HCT116 (cell line): ENCODE measurements at regions not wholly inside any gene's neighbourhood (a gene's known extent, or its start where the extent isn't known, plus 50 kb on each side); places are given as distances from the start of the nearest gene placed in this dataset.

Experiments used
- ATAC-seq: fragments of 200-7000 bp; cut with Tn5 transposase; 2 replicates; pipeline ENCODE4 v1.9.1; 2020; ENCODE audit warnings: mild to moderate bottlenecking, moderate library complexity
- BruUV-seq: library from RNA; stranded (reverse); fragments of 400-500 nt; replicated peaks from 2 replicates; lab custom pipeline; 2021; lab: Mats Ljungman, UMichigan
- CTCF ChIA-PET: fragments of 300-600 bp; sonication (Branson Sonifier 250); formaldehyde crosslinking; loops from one replicate; lab custom pipeline; 2021; ENCODE audit warnings: antibody characterized with exemption; lab: Charles Lee
- POLR2A ChIA-PET: fragments of 300-600, 350-600 bp; sonication (Branson Sonifier 250); formaldehyde crosslinking; loops from one replicate; lab custom pipeline; 2021; ENCODE audit warnings: antibody characterized with exemption; lab: Charles Lee
- RAD21 ChIA-PET, 2 experiments: fragments of 300-600 bp; sonication (Branson Sonifier 250); formaldehyde crosslinking; loops; one replicate each; lab custom pipeline; 2023; ENCODE audit warnings: low total read pairs in 2 of 2; ENCODE audit not compliant: uncharacterized antibody in 2 of 2, unreplicated experiment in 2 of 2, low non-redundant PET in 1 of 2; lab: Charles Lee
- DNase-seq: peaks from one replicate; pipeline ENCODE4 v3.0.0-alpha.2; 2010; ENCODE audit warnings: low read depth, low spot score
- H2AFZ ChIP-seq: fragments of 200-600 bp; shearing (Covaris generic), sonication (generic); 2 replicates; pipeline ENCODE4 v1.6.1; 2017; ENCODE audit warnings: low read depth, mixed run types, mixed read lengths, antibody characterized with exemption, low read length; ENCODE audit not compliant: poor library complexity, severe bottlenecking
- H3K27ac ChIP-seq: 2 replicates; pipeline ENCODE4 v1.5.1; 2012; ENCODE audit warnings: low read depth, low read length
- H3K27me3 ChIP-seq: fragments of 200-600 bp; sonication (generic); 2 replicates; pipeline ENCODE4 v1.6.1; 2016; ENCODE audit warnings: mixed run types, low read length, mixed read lengths; ENCODE audit not compliant: insufficient read depth
- H3K36me3 ChIP-seq, 2 experiments: fragments of 200-500 bp in 1 of 2; fragments of 200-600 bp in 1 of 2; sonication (Bioruptor generic) in 1 of 2; sonication (generic) in 1 of 2; 2 replicates each; pipeline versions ENCODE4 v1.5.1 to v1.6.1; 2014 to 2016; ENCODE audit warnings: low read length in 2 of 2, inconsistent platforms in 1 of 2, mixed read lengths in 1 of 2, mixed run types in 1 of 2; ENCODE audit not compliant: insufficient read depth in 2 of 2, control insufficient read depth in 1 of 2
- H3K4me1 ChIP-seq, 2 experiments: fragments of 200-600 bp in 1 of 2; sonication (generic) in 1 of 2; 2 replicates each; pipeline versions ENCODE4 v1.5.1 to v1.6.1; 2012 to 2017; ENCODE audit warnings: low read length in 2 of 2, inconsistent platforms in 1 of 2, mild to moderate bottlenecking in 1 of 2, mixed read lengths in 1 of 2, mixed run types in 1 of 2, moderate library complexity in 1 of 2; ENCODE audit not compliant: insufficient read depth in 2 of 2, control insufficient read depth in 1 of 2
- H3K4me2 ChIP-seq: fragments of 200-600 bp; sonication (generic); 2 replicates; pipeline ENCODE4 v1.6.1; 2017; ENCODE audit warnings: mixed run types, low read length, mixed read lengths
- H3K4me3 ChIP-seq, 2 experiments: fragments of 200-600 bp in 1 of 2; sonication (generic) in 1 of 2; replicated peaks in 1 of 2; 2 replicates each; pipeline ENCODE4 v1.5.1; 2011 to 2016; ENCODE audit warnings: low read length in 2 of 2, control low read depth in 1 of 2, low read depth in 1 of 2, mild to moderate bottlenecking in 1 of 2, mixed read lengths in 1 of 2, mixed run types in 1 of 2
- H3K79me2 ChIP-seq: fragments of 200-600 bp; sonication (generic); 2 replicates; pipeline ENCODE4 v1.6.1; 2017; ENCODE audit warnings: mild to moderate bottlenecking, mixed run types, low read length, moderate library complexity, mixed read lengths; ENCODE audit not compliant: insufficient read depth
- H3K9ac ChIP-seq: fragments of 200-600 bp; sonication (generic); 2 replicates; pipeline ENCODE4 v1.6.1; 2016; ENCODE audit warnings: low read length, mixed read lengths
- H3K9me2 ChIP-seq: fragments of 200-600 bp; sonication (generic), shearing (Covaris generic); 2 replicates; pipeline ENCODE4 v1.6.1; 2017; ENCODE audit warnings: mixed run types, mild to moderate bottlenecking, moderate library complexity; ENCODE audit not compliant: insufficient read depth
- H3K9me3 ChIP-seq, 2 experiments: fragments of 200-500 bp in 1 of 2; fragments of 200-600 bp in 1 of 2; sonication (Bioruptor generic) in 1 of 2; sonication (generic) in 1 of 2; 2 replicates each; pipeline ENCODE4 v1.6.1; 2014 to 2017; ENCODE audit warnings: low read length in 2 of 2, mixed read lengths in 2 of 2, inconsistent platforms in 1 of 2, low read depth in 1 of 2, mild to moderate bottlenecking in 1 of 2, mixed run types in 1 of 2, moderate library complexity in 1 of 2; ENCODE audit not compliant: control insufficient read depth in 1 of 2, insufficient read depth in 1 of 2
- H4K20me1 ChIP-seq: fragments of 200-600 bp; sonication (generic), shearing (Covaris generic); 2 replicates; pipeline ENCODE4 v1.6.1; 2017; ENCODE audit warnings: mixed run types, mild to moderate bottlenecking, moderate library complexity; ENCODE audit not compliant: insufficient read depth
- CBX3 ChIP-seq: IDR thresholded peaks from 2 replicates; pipeline ENCODE4 v1.6.1; 2012; ENCODE audit warnings: low read depth
- CEBPB ChIP-seq: IDR thresholded peaks from 2 replicates; pipeline ENCODE4 v1.6.1; 2012; ENCODE audit warnings: low read depth
- EGR1 ChIP-seq: IDR thresholded peaks from 2 replicates; pipeline ENCODE4 v1.6.1; 2012; ENCODE audit warnings: low read depth
- EZH2 ChIP-seq: fragments of 200-600 bp; sonication (generic); IDR thresholded peaks from 2 replicates; pipeline ENCODE4 v1.6.1; 2017; ENCODE audit warnings: antibody characterized with exemption, mixed run types
- FOSL1 ChIP-seq: IDR thresholded peaks from 2 replicates; pipeline ENCODE4 v1.6.1; 2012; ENCODE audit warnings: low read depth
- JUND ChIP-seq: IDR thresholded peaks from 2 replicates; pipeline ENCODE4 v1.6.1; 2012
- POLR2A ChIP-seq: IDR thresholded peaks from 2 replicates; pipeline ENCODE4 v1.7.0; 2011; ENCODE audit warnings: borderline replicate concordance; ENCODE audit not compliant: insufficient read depth, insufficient read length; ENCODE audit errors: extremely low read depth
- POLR2AphosphoS5 ChIP-seq: IDR thresholded peaks from 2 replicates; pipeline ENCODE4 v1.6.1; 2011; ENCODE audit warnings: mild to moderate bottlenecking, low read depth, low read length, moderate library complexity
- RAD21 ChIP-seq: IDR thresholded peaks from 2 replicates; pipeline ENCODE4 v1.6.1; 2012; ENCODE audit warnings: low read depth, mild to moderate bottlenecking
- SIN3A ChIP-seq: IDR thresholded peaks from 2 replicates; pipeline ENCODE4 v1.6.1; 2012; ENCODE audit warnings: low read depth
- SP1 ChIP-seq: IDR thresholded peaks from 2 replicates; pipeline ENCODE4 v1.6.1; 2012; ENCODE audit warnings: low read depth
- SRF ChIP-seq: IDR thresholded peaks from 2 replicates; pipeline ENCODE4 v1.6.1; 2012; ENCODE audit warnings: low read depth
- TCF7L2 ChIP-seq: IDR thresholded peaks from 2 replicates; pipeline ENCODE4 v1.7.0; 2011; ENCODE audit warnings: borderline replicate concordance, inconsistent platforms; ENCODE audit not compliant: insufficient read depth, insufficient read length; ENCODE audit errors: extremely low read depth
- ZBTB33 ChIP-seq: IDR thresholded peaks from 2 replicates; pipeline ENCODE4 v1.6.1; 2011; ENCODE audit warnings: mild to moderate bottlenecking, low read length, moderate library complexity; ENCODE audit not compliant: insufficient replicate concordance; ENCODE audit errors: extremely low read depth
- ZFX ChIP-seq: fragments of 450-650 bp; IDR thresholded peaks from 2 replicates; pipeline ENCODE4 v1.6.1; 2017
- ZNF274 ChIP-seq: fragments of 200-500 bp; sonication (Bioruptor generic); IDR thresholded peaks from 2 replicates; pipeline ENCODE4 v1.6.1; 2014; ENCODE audit warnings: mild to moderate bottlenecking, low read depth, low read length, inconsistent platforms
- intact Hi-C: fragments of 100-400 bp; cut with micrococcal nuclease; formaldehyde crosslinking; loops from 2 replicates; pipeline ENCODE4 v1.10.0; 2022
- TF ChIP-seq, protein P1 (sequence below), 3 experiments: fragments of 200-600 bp in 1 of 3; sonication (generic) in 1 of 3; IDR thresholded peaks in 2 of 3; conservative IDR thresholded peaks in 1 of 3; 2 replicates each; pipeline ENCODE4 v1.5.1; 2012 to 2017; ENCODE audit warnings: low read depth in 2 of 3, low read length in 2 of 3, antibody characterized with exemption in 1 of 3, borderline replicate concordance in 1 of 3, control low read depth in 1 of 3, mild to moderate bottlenecking in 1 of 3, mixed read lengths in 1 of 3, mixed run types in 1 of 3, moderate library complexity in 1 of 3; ENCODE audit not compliant: insufficient read depth in 1 of 3
- TF ChIP-seq, protein P2 (sequence below): IDR thresholded peaks from 2 replicates; pipeline ENCODE4 v1.6.1; 2012

DNA sequence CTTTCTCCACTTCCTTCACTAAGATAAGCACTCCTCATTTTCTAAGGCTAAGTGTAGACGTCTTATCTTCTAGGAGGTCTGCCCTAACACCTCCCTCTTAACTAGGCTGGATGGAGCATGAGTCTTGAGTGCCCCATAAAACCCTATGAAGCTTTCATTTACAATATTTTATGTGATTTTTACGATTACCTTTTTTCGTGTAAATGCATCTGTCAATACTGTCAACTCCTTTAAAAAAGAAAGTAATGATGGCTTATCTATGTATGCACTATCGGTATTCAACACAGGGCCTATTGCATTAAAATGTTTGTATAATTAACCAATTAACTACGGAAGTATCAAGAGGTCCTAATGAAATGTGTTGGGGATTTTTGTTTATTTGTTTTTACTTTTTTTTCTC lies 156.0 kb upstream of the FAM83B start:
- no peak overlapping the region for H3K9ac ChIP-seq
- no TSS peak for BruUV-seq
- no peaks in the 10 kb centered on the region for H3K27me3 ChIP-seq
- H3K27ac ChIP-seq: no peak overlapping the region
- no peak overlapping the region for H3K4me3 ChIP-seq
- H2AFZ ChIP-seq: no peak overlapping the region
- TF ChIP-seq POLR2AphosphoS5 (no peak), JUND (no peak), ZBTB33 (no peak)
- no peaks in the 10 kb centered on the region for H3K4me1 ChIP-seq
- H4K20me1 ChIP-seq: no peaks in the 10 kb centered on the region
- no peaks in the 10 kb centered on the region for H3K36me3 ChIP-seq
- no peak for DNase-seq
- no peaks in the 10 kb centered on the region for H3K9me3 ChIP-seq
- no peak overlapping the region for H3K4me2 ChIP-seq
- POLR2A ChIA-PET: no interaction called here
- no peaks in the 10 kb centered on the region for H3K9me2 ChIP-seq
- intact Hi-C loops: no loop called here
- RAD21 ChIA-PET: no interaction called here
- ATAC-seq: no peak
- CTCF ChIA-PET: no interaction called here
- no peaks in the 10 kb centered on the region for H3K79me2 ChIP-seq

DNA sequence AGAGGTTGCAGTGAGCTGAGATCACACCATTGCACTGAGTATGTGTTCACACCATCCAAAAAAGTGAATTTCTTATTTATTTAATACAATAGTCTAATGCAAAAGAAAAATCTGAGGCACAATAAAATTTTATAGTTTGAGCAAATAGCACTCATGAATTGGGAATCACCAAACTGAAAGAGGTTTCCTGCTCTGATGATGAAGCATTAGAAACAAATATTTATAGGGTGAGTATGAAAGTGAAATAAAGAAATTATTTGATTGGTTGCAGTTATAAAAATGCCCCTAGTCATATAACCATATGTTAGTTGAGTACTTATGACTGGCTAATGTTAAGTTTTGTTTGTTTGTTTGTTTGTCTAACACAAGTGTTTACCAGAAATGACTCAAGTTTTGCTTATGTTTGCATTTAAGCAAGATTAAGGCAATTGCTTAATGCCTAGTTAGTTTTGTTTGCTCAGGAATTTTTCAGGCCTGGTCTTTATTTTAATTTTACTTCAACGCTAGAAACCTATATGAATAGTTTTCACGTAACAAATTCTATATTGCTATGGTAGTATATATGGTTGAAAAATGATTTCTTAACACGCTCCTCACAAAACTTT lies 151.5 kb upstream of the FAM83B start:
- no peaks in the 10 kb centered on the region for H3K27me3 ChIP-seq
- no peak overlapping the region for H3K4me3 ChIP-seq
- RAD21 ChIA-PET: no interaction called here
- no peaks in the 10 kb centered on the region for H3K79me2 ChIP-seq
- no peak overlapping the region for H3K27ac ChIP-seq
- no peaks in the 10 kb centered on the region for H3K9me3 ChIP-seq
- H3K9ac ChIP-seq: no peak overlapping the region
- H2AFZ ChIP-seq: no peak overlapping the region
- H3K9me2 ChIP-seq: no peaks in the 10 kb centered on the region
- H3K4me1 ChIP-seq: no peaks in the 10 kb centered on the region
- CTCF ChIA-PET: interaction anchor here (1.6 kb wide), 1 partner anchor 23 kb away, joined by 6 read pairs; no protein-coding TSS in a partner anchor
- POLR2A ChIA-PET: no interaction called here
- no TSS peak for BruUV-seq
- no peaks in the 10 kb centered on the region for H3K36me3 ChIP-seq
- no peak overlapping the region for H3K4me2 ChIP-seq
- intact Hi-C loops: no loop called here
- ATAC-seq: no peak
- H4K20me1 ChIP-seq: no peaks in the 10 kb centered on the region
- no peak for DNase-seq
- TF ChIP-seq TCF7L2: no peak
- TF ChIP-seq ZFX: no peak
- no peak for TF ChIP-seq RAD21
- no peak for TF ChIP-seq FOSL1
- no peak for TF ChIP-seq EZH2
- no peak for TF ChIP-seq SIN3A
- no peak for TF ChIP-seq POLR2AphosphoS5
- TF ChIP-seq SP1: no peak
- no peak for TF ChIP-seq JUND
- no peak for TF ChIP-seq SRF
- no peak for TF ChIP-seq ZNF274
- TF ChIP-seq POLR2A: no peak
- TF ChIP-seq EGR1: no peak
- TF ChIP-seq, protein P1, sequence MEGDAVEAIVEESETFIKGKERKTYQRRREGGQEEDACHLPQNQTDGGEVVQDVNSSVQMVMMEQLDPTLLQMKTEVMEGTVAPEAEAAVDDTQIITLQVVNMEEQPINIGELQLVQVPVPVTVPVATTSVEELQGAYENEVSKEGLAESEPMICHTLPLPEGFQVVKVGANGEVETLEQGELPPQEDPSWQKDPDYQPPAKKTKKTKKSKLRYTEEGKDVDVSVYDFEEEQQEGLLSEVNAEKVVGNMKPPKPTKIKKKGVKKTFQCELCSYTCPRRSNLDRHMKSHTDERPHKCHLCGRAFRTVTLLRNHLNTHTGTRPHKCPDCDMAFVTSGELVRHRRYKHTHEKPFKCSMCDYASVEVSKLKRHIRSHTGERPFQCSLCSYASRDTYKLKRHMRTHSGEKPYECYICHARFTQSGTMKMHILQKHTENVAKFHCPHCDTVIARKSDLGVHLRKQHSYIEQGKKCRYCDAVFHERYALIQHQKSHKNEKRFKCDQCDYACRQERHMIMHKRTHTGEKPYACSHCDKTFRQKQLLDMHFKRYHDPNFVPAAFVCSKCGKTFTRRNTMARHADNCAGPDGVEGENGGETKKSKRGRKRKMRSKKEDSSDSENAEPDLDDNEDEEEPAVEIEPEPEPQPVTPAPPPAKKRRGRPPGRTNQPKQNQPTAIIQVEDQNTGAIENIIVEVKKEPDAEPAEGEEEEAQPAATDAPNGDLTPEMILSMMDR (IDR thresholded peaks at IDR 0.05 in 2 of 3, conservative IDR thresholded peaks at IDR 0.05 in 1 of 3; ENCODE audit: borderline replicate concordance in 1 of 3, insufficient read depth in 1 of 3, low read depth in 2 of 3, low read length in 2 of 3): no peak
- TF ChIP-seq CEBPB: no peak
- TF ChIP-seq, protein P2, sequence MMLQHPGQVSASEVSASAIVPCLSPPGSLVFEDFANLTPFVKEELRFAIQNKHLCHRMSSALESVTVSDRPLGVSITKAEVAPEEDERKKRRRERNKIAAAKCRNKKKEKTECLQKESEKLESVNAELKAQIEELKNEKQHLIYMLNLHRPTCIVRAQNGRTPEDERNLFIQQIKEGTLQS: no peak
- TF ChIP-seq CBX3: no peak
